ENCODE measurements at regions not wholly inside any gene's neighbourhood (a gene's known extent, or its start where the extent isn't known, plus 50 kb on each side); places are given as distances from the start of the nearest gene placed in this dataset.

- H3K36me3 ChIP-seq: no peaks in the 10 kb centered on the region
- H3K4me1 ChIP-seq: no peaks in the 10 kb centered on the region
- H3K4me3 ChIP-seq: no peak overlapping the region
- no peak overlapping the region for H3K9ac ChIP-seq (ENCODE audit: low read depth in 2 of 2, low read length in 2 of 2)
- no peaks in the 10 kb centered on the region for H3K9me3 ChIP-seq
- H3K27me3 ChIP-seq: no peaks in the 10 kb centered on the region
- H3K27ac ChIP-seq: no peak overlapping the region
- TF ChIP-seq CTCF (IDR thresholded peaks at IDR 0.05): no peak
- intact Hi-C loops (cut with DNase I): no loop called here
- no peak for DNase-seq
Observed at GRCh38 chr9:108083796-108084352, 594.3 kb upstream of the KLF4 start.

GRCh38 chr9:108083160-108083750 is 593.7 kb upstream of the KLF4 start:
- Histone ChIP-seq H3K9ac (ENCODE audit: low read depth in 2 of 2, low read length in 2 of 2) (no peak overlapping the region), H3K27ac (no peak overlapping the region), H3K9me3 (no peaks in the 10 kb centered on the region), H3K27me3 (no peaks in the 10 kb centered on the region), H3K4me1 (no peaks in the 10 kb centered on the region), H3K36me3 (no peaks in the 10 kb centered on the region), H3K4me3 (no peak overlapping the region)
- intact Hi-C loops (cut with DNase I): no loop called here
- TF ChIP-seq CTCF (IDR thresholded peaks at IDR 0.05): no peak
- no peak for DNase-seq

- no peak overlapping the region for H3K4me3 ChIP-seq
- H3K9ac ChIP-seq (ENCODE audit: low read depth in 2 of 2, low read length in 2 of 2): no peak overlapping the region
- H3K4me1 ChIP-seq: no peaks in the 10 kb centered on the region
- H3K9me3 ChIP-seq: no peaks in the 10 kb centered on the region
- no peak overlapping the region for H3K27ac ChIP-seq
- no peaks in the 10 kb centered on the region for H3K36me3 ChIP-seq
- intact Hi-C loops (cut with DNase I): no loop called here
- no peak for DNase-seq
- H3K27me3 ChIP-seq: no peaks in the 10 kb centered on the region
- TF ChIP-seq CTCF (IDR thresholded peaks at IDR 0.05): no peak
Observed at GRCh38 chr9:108081112-108081511, 591.5 kb upstream of the KLF4 start.

GRCh38 chr9:108080285-108080684 is 590.7 kb upstream of the KLF4 start:
- no peak overlapping the region for H3K27ac ChIP-seq
- H3K9ac ChIP-seq (ENCODE audit: low read depth in 2 of 2, low read length in 2 of 2): no peak overlapping the region
- DNase-seq: no peak
- no peaks in the 10 kb centered on the region for H3K27me3 ChIP-seq
- no peaks in the 10 kb centered on the region for H3K9me3 ChIP-seq
- TF ChIP-seq CTCF (IDR thresholded peaks at IDR 0.05): no peak
- no peaks in the 10 kb centered on the region for H3K4me1 ChIP-seq
- no peaks in the 10 kb centered on the region for H3K36me3 ChIP-seq
- no peak overlapping the region for H3K4me3 ChIP-seq
- intact Hi-C loops (cut with DNase I): no loop called here

GRCh38 chr9:108078811-108079210 is 589.2 kb upstream of the KLF4 start:
- no peak for DNase-seq
- no peaks in the 10 kb centered on the region for H3K4me1 ChIP-seq
- H3K27ac ChIP-seq: no peak overlapping the region
- TF ChIP-seq CTCF (IDR thresholded peaks at IDR 0.05): no peak
- H3K9me3 ChIP-seq: no peaks in the 10 kb centered on the region
- no peak overlapping the region for H3K4me3 ChIP-seq
- H3K36me3 ChIP-seq: no peaks in the 10 kb centered on the region
- no peak overlapping the region for H3K9ac ChIP-seq (ENCODE audit: low read depth in 2 of 2, low read length in 2 of 2)
- H3K27me3 ChIP-seq: no peaks in the 10 kb centered on the region
- intact Hi-C loops (cut with DNase I): no loop called here
